ENCODE measurements at regions not wholly inside any gene's neighbourhood (a gene's known extent, or its start where the extent isn't known, plus 50 kb on each side); places are given as distances from the start of the nearest gene placed in this dataset.

- Histone ChIP-seq H3K4me3 (ENCODE audit: low read depth in 1 of 3, low read length in 3 of 3) (no peak overlapping the region), H3K36me3 (ENCODE audit: control insufficient read depth in 4 of 4, insufficient read depth in 3 of 4, low read depth in 1 of 4, low read length in 3 of 4) (no peaks in the 10 kb centered on the region), H3K9ac (ENCODE audit: low read depth in 1 of 2, low read length in 2 of 2) (no peak overlapping the region), H3K4me1 (ENCODE audit: control insufficient read depth in 4 of 4, insufficient read depth in 4 of 4, low read length in 3 of 4) (no peaks in the 10 kb centered on the region), H3K9me3 (ENCODE audit: control insufficient read depth in 4 of 4, low read length in 3 of 4) (peaks cover 0 to 5% (median 0%) of the 10 kb centered on the region in 4 donors), H3K27me3 (ENCODE audit: control insufficient read depth in 4 of 4, insufficient read depth in 4 of 4, low read length in 3 of 4) (no peaks in the 10 kb centered on the region), H3K27ac (ENCODE audit: low read depth in 1 of 2, low read length in 2 of 2) (no peak overlapping the region)
- no peak for TF ChIP-seq REST (IDR thresholded peaks at IDR 0.05)
- TF ChIP-seq ZBTB33 (IDR thresholded peaks at IDR 0.05) = no peak
- TF ChIP-seq RAD21 (IDR thresholded peaks at IDR 0.05) = no peak
- no peak for DNase-seq (ENCODE audit: low spot score)
- 89% methylated on average over 42 of the region's 42 CpGs for WGBS
These were observed 825.6 kb upstream of the HS6ST1 start for GRCh38 chr2:129144082-129144791.

GRCh38 chr2:129152514-129152913, 827.0 kb upstream of the RAB6C start:
- Histone ChIP-seq H3K27me3 (ENCODE audit: control insufficient read depth in 4 of 4, insufficient read depth in 4 of 4, low read length in 3 of 4) (no peaks in the 10 kb centered on the region), H3K9me3 (ENCODE audit: control insufficient read depth in 4 of 4, low read length in 3 of 4) (peaks cover 0 to 5% (median 0%) of the 10 kb centered on the region in 4 donors), H3K9ac (ENCODE audit: low read depth in 1 of 2, low read length in 2 of 2) (no peak overlapping the region), H3K36me3 (ENCODE audit: control insufficient read depth in 4 of 4, insufficient read depth in 3 of 4, low read depth in 1 of 4, low read length in 3 of 4) (no peaks in the 10 kb centered on the region), H3K4me3 (ENCODE audit: low read depth in 1 of 3, low read length in 3 of 3) (no peak overlapping the region), H3K27ac (ENCODE audit: low read depth in 1 of 2, low read length in 2 of 2) (no peak overlapping the region), H3K4me1 (ENCODE audit: control insufficient read depth in 4 of 4, insufficient read depth in 4 of 4, low read length in 3 of 4) (no peaks in the 10 kb centered on the region)
- TF ChIP-seq YY1 (IDR thresholded peaks at IDR 0.05) (no peak), HNF4G (IDR thresholded peaks at IDR 0.05) (no peak), EGR1 (IDR thresholded peaks at IDR 0.05; ENCODE audit: low read depth in 2 of 2) (no peak), HNF4A (conservative IDR thresholded peaks at IDR 0.05) (no peak)
- 58% methylated on average over 1 of the region's 1 CpG for WGBS
- DNase-seq (ENCODE audit: low spot score) = no peak

GRCh38 chr2:129160879-129161278, 818.6 kb upstream of the RAB6C start:
- H3K27ac ChIP-seq (ENCODE audit: low read depth in 1 of 2, low read length in 2 of 2) = no peak overlapping the region
- H3K4me1 ChIP-seq (ENCODE audit: control insufficient read depth in 4 of 4, insufficient read depth in 4 of 4, low read length in 3 of 4) = no peaks in the 10 kb centered on the region
- H3K9me3 ChIP-seq (ENCODE audit: control insufficient read depth in 4 of 4, low read length in 3 of 4) = no peaks in the 10 kb centered on the region
- H3K9ac ChIP-seq (ENCODE audit: low read depth in 1 of 2, low read length in 2 of 2) = no peak overlapping the region
- H3K4me3 ChIP-seq (ENCODE audit: low read depth in 1 of 3, low read length in 3 of 3) = no peak overlapping the region
- no peaks in the 10 kb centered on the region for H3K36me3 ChIP-seq (ENCODE audit: control insufficient read depth in 4 of 4, insufficient read depth in 3 of 4, low read depth in 1 of 4, low read length in 3 of 4)
- H3K27me3 ChIP-seq (ENCODE audit: control insufficient read depth in 4 of 4, insufficient read depth in 4 of 4, low read length in 3 of 4) = peaks cover 0 to 5% (median 0%) of the 10 kb centered on the region in 4 donors
- TF ChIP-seq REST (IDR thresholded peaks at IDR 0.05) (no peak), FOXA1 (IDR thresholded peaks at IDR 0.05) (no peak)
- WGBS = 65% methylated on average over 4 of the region's 4 CpGs
- no peak for DNase-seq (ENCODE audit: low spot score)

Measured in liver (tissue), 7 donors.